Activated B cell treated with CpG ODN at 0.5 μM for 24 hours (primary cell): ENCODE measurements at regions not wholly inside any gene's neighbourhood (a gene's known extent, or its start where the extent isn't known, plus 50 kb on each side); places are given as distances from the start of the nearest gene placed in this dataset.

Experiments used
- ATAC-seq: fragments of 200-7000 bp; cut with Tn5 transposase; one replicate; pipeline ENCODE4 v1.10.0; 2021; ENCODE audit warnings: low read depth, mild to moderate bottlenecking, moderate library complexity
- CTCF ChIA-PET: fragments of 350-600 bp; sonication (Branson Sonifier 250); formaldehyde crosslinking; loops from one replicate; lab custom pipeline; 2021; ENCODE audit warnings: antibody characterized with exemption; lab: Charles Lee
- POLR2A ChIA-PET: fragments of 350-600 bp; sonication (Branson Sonifier 250); formaldehyde crosslinking; loops from one replicate; lab custom pipeline; 2021; ENCODE audit warnings: antibody characterized with exemption; lab: Charles Lee
- DNase-seq: peaks from one replicate; pipeline ENCODE4 v3.0.0; 2022
- H3K27ac Mint-ChIP-seq: one replicate; pipeline ENCODE4 v1.8.0; 2020; ENCODE audit warnings: mixed read lengths
- H3K27me3 Mint-ChIP-seq: one replicate; pipeline ENCODE4 v1.8.0; 2021; ENCODE audit warnings: mixed read lengths
- H3K36me3 Mint-ChIP-seq: one replicate; pipeline ENCODE4 v1.8.0; 2021; ENCODE audit warnings: low read depth, mixed read lengths
- H3K4me1 Mint-ChIP-seq: one replicate; pipeline ENCODE4 v1.8.0; 2021; ENCODE audit warnings: mixed read lengths
- H3K4me3 Mint-ChIP-seq: one replicate; pipeline ENCODE4 v1.8.0; 2020; ENCODE audit warnings: mild to moderate bottlenecking, mixed read lengths
- H3K9me3 Mint-ChIP-seq: one replicate; pipeline ENCODE4 v1.8.0; 2020; ENCODE audit warnings: mixed read lengths
- CTCF ChIP-seq: fragments of 200-600 bp; IDR thresholded peaks from one replicate; pipeline ENCODE4 v1.8.0; 2022; ENCODE audit warnings: antibody characterized with exemption, mild to moderate bottlenecking
- intact Hi-C: fragments of 100-400 bp; cut with micrococcal nuclease; formaldehyde crosslinking; loops from one replicate; pipeline ENCODE4 v1.15.1; 2024

- Mint-ChIP-seq H3K4me3 (no peak overlapping the region), H3K36me3 (no peaks in the 10 kb centered on the region), H3K27me3 (no peaks in the 10 kb centered on the region), H3K9me3 (peaks cover 5% of the 10 kb centered on the region), H3K27ac (no peak overlapping the region), H3K4me1 (no peaks in the 10 kb centered on the region)
- POLR2A ChIA-PET: no interaction called here
- CTCF ChIA-PET: no interaction called here
- ATAC-seq (no peak), DNase-seq (no peak)
- TF ChIP-seq CTCF: no peak
- intact Hi-C loops: no loop called here
Measured at GRCh38 chr3:137382005-137382594, 382.0 kb upstream of the SOX14 start.

- ChIA-PET POLR2A (no interaction called here), CTCF (no interaction called here)
- no peak overlapping the region for H3K27ac Mint-ChIP-seq
- H3K4me3 Mint-ChIP-seq: no peak overlapping the region
- DNase-seq: no peak
- no peaks in the 10 kb centered on the region for H3K4me1 Mint-ChIP-seq
- TF ChIP-seq CTCF: no peak
- no peak for ATAC-seq
- no peaks in the 10 kb centered on the region for H3K36me3 Mint-ChIP-seq
- no peaks in the 10 kb centered on the region for H3K9me3 Mint-ChIP-seq
- no peaks in the 10 kb centered on the region for H3K27me3 Mint-ChIP-seq
- intact Hi-C loops: no loop called here
Measured at GRCh38 chr3:137385922-137386321, 378.2 kb upstream of the SOX14 start.

- intact Hi-C loops: no loop called here
- DNase-seq: no peak
- peaks cover 3% of the 10 kb centered on the region for H3K9me3 Mint-ChIP-seq
- CTCF ChIA-PET: no interaction called here
- no peak overlapping the region for H3K4me3 Mint-ChIP-seq
- TF ChIP-seq CTCF: no peak
- no peak overlapping the region for H3K27ac Mint-ChIP-seq
- no peak for ATAC-seq
- no peaks in the 10 kb centered on the region for H3K4me1 Mint-ChIP-seq
- no peaks in the 10 kb centered on the region for H3K36me3 Mint-ChIP-seq
- H3K27me3 Mint-ChIP-seq: no peaks in the 10 kb centered on the region
- POLR2A ChIA-PET: no interaction called here
Measured at GRCh38 chr3:137409584-137409983, 354.5 kb upstream of the SOX14 start.

GRCh38 chr3:137410028-137410427, 354.1 kb upstream of the SOX14 start:
- Mint-ChIP-seq H3K4me1 (no peaks in the 10 kb centered on the region), H3K4me3 (no peak overlapping the region), H3K27me3 (no peaks in the 10 kb centered on the region), H3K36me3 (no peaks in the 10 kb centered on the region), H3K9me3 (peaks cover 3% of the 10 kb centered on the region), H3K27ac (no peak overlapping the region)
- DNase-seq (no peak), ATAC-seq (no peak)
- TF ChIP-seq CTCF: no peak
- POLR2A ChIA-PET: no interaction called here
- intact Hi-C loops: no loop called here
- CTCF ChIA-PET: no interaction called here

GRCh38 chr3:137420198-137420995, 343.7 kb upstream of the SOX14 start:
- no peak overlapping the region for H3K27ac Mint-ChIP-seq
- no peaks in the 10 kb centered on the region for H3K4me1 Mint-ChIP-seq
- CTCF ChIA-PET: no interaction called here
- intact Hi-C loops: no loop called here
- H3K36me3 Mint-ChIP-seq: no peaks in the 10 kb centered on the region
- no peak for TF ChIP-seq CTCF
- no peaks in the 10 kb centered on the region for H3K27me3 Mint-ChIP-seq
- no peak for ATAC-seq
- no peak overlapping the region for H3K4me3 Mint-ChIP-seq
- POLR2A ChIA-PET: no interaction called here
- H3K9me3 Mint-ChIP-seq: peaks cover 20% of the 10 kb centered on the region
- no peak for DNase-seq
